C4-2B (cell line): ENCODE measurements at regions not wholly inside any gene's neighbourhood (a gene's known extent, or its start where the extent isn't known, plus 50 kb on each side); places are given as distances from the start of the nearest gene placed in this dataset.
"Not testable (repeated sequence)": the region's sequence is repeated elsewhere in the genome, so short reads cannot be mapped to it uniquely, and the experiment has no call there.

Experiments used
- ZFX ChIP-seq: fragments of 450-650 bp; IDR thresholded peaks from 2 replicates; pipeline ENCODE4 v1.6.1; 2017
- TF ChIP-seq, protein P1 (sequence below): fragments of 450-650 bp; conservative IDR thresholded peaks from 2 replicates; pipeline ENCODE4 v1.5.1; 2017; ENCODE audit warnings: mild to moderate bottlenecking

DNA sequence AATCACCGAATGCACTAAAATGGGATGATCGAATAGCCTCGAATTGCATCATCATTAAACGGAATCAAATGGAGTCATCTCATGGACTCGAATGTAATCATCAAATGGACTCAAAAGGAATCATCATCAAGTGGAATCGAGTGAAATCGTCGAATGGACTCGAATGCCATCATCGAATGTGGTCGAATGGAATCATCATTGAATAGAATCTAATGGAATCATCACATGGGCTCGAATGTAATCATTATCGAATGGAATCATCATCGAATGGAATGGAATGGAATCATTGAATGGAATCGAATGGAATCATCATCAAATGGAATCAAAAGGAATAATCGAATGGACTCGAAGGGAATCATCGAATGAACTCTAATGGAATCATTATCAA lies 224.3 kb downstream of the SHCBP1 start:
- TF ChIP-seq, protein P1, sequence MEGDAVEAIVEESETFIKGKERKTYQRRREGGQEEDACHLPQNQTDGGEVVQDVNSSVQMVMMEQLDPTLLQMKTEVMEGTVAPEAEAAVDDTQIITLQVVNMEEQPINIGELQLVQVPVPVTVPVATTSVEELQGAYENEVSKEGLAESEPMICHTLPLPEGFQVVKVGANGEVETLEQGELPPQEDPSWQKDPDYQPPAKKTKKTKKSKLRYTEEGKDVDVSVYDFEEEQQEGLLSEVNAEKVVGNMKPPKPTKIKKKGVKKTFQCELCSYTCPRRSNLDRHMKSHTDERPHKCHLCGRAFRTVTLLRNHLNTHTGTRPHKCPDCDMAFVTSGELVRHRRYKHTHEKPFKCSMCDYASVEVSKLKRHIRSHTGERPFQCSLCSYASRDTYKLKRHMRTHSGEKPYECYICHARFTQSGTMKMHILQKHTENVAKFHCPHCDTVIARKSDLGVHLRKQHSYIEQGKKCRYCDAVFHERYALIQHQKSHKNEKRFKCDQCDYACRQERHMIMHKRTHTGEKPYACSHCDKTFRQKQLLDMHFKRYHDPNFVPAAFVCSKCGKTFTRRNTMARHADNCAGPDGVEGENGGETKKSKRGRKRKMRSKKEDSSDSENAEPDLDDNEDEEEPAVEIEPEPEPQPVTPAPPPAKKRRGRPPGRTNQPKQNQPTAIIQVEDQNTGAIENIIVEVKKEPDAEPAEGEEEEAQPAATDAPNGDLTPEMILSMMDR, result not testable (repeated sequence)
- TF ChIP-seq ZFX, result not testable (repeated sequence)
